ENCODE measurements at regions not wholly inside any gene's neighbourhood (a gene's known extent, or its start where the extent isn't known, plus 50 kb on each side); places are given as distances from the start of the nearest gene placed in this dataset.

DNA sequence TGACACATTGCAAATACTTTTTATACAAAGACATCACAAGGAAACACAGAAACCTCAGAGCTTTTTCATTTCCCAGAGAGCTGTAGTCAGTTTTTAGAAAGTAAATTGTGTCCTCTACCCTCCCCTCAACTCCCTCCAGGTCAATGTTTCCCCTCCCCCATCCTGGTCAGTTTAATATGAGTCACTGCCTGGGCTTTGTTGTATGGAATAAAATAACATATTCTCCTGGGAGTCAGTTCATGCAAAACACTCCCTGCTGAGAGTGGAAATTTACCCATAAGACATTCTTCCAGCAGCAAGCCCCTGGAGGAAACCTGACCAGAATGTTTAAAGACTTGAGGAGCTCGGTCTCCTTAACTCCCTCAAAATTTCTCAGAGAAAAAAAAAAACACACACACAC is 270.1 kb upstream of the LDB2 start:
- H3K4me1 Mint-ChIP-seq (ENCODE audit: low read depth) = no peaks in the 10 kb centered on the region
- H3K4me3 Mint-ChIP-seq = no peak overlapping the region
- no peak overlapping the region for H3K27ac Mint-ChIP-seq
- H3K27me3 Mint-ChIP-seq (ENCODE audit: insufficient read depth) = peaks cover 4% of the 10 kb centered on the region
- H3K9me3 Mint-ChIP-seq = peaks cover 9% of the 10 kb centered on the region
- no peak for DNase-seq (ENCODE audit: low spot score)
- intact Hi-C loops (cut with micrococcal nuclease) = no loop called here
- H3K36me3 Mint-ChIP-seq (ENCODE audit: low read depth) = no peaks in the 10 kb centered on the region

DNA sequence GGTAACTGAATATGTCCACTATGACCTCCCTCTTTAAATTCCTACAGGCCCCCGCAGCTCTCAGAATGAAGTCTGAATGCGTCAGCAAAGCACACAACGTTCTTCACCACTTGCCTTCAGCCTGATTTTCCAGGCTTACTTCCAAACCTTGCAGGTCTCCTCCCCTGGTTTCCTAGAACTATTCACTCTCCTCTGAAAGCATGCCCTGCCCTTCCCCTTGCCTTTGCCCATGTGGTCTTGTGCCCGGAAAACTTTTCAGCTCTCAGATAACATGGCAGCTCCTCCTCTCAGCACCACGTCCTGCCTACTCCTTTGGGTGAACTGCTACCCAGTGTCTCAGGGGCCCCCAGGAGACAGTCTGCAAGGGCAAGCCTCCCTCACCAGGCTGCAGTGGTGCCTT is 268.5 kb upstream of the LDB2 start:
- no peak for DNase-seq (ENCODE audit: low spot score)
- no peak overlapping the region for H3K4me3 Mint-ChIP-seq
- no peak overlapping the region for H3K27ac Mint-ChIP-seq
- peaks cover 7% of the 10 kb centered on the region for H3K27me3 Mint-ChIP-seq (ENCODE audit: insufficient read depth)
- no peaks in the 10 kb centered on the region for H3K4me1 Mint-ChIP-seq (ENCODE audit: low read depth)
- peaks cover 1% of the 10 kb centered on the region for H3K36me3 Mint-ChIP-seq (ENCODE audit: low read depth)
- peaks cover 21% of the 10 kb centered on the region for H3K9me3 Mint-ChIP-seq
- intact Hi-C loops (cut with micrococcal nuclease) = no loop called here

DNA sequence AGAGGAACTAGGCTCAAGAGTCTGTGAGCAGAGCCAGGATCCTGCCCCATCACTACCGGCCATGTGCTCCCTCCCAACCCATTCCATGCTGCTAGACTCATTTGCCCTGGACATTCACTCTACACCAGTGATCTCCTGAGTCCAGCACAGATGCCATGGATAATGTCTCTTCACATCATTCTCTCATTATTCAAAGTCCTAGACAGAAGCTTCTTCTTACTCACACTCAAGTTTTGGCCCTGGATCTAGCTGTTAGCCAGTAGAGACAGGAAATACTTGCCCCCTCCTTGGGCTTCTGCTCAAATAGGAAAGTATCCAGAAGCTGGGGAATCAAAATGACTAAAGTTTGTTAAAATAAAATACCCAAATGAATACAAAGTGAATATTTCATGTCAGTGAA is 266.8 kb upstream of the LDB2 start:
- no peak overlapping the region for H3K27ac Mint-ChIP-seq
- intact Hi-C loops (cut with micrococcal nuclease) = no loop called here
- peaks cover 38% of the 10 kb centered on the region for H3K9me3 Mint-ChIP-seq
- DNase-seq (ENCODE audit: low spot score) = no peak
- peaks cover 7% of the 10 kb centered on the region for H3K27me3 Mint-ChIP-seq (ENCODE audit: insufficient read depth)
- no peak overlapping the region for H3K4me3 Mint-ChIP-seq
- H3K36me3 Mint-ChIP-seq (ENCODE audit: low read depth) = peaks cover 4% of the 10 kb centered on the region
- H3K4me1 Mint-ChIP-seq (ENCODE audit: low read depth) = peaks cover 16% of the 10 kb centered on the region

DNA sequence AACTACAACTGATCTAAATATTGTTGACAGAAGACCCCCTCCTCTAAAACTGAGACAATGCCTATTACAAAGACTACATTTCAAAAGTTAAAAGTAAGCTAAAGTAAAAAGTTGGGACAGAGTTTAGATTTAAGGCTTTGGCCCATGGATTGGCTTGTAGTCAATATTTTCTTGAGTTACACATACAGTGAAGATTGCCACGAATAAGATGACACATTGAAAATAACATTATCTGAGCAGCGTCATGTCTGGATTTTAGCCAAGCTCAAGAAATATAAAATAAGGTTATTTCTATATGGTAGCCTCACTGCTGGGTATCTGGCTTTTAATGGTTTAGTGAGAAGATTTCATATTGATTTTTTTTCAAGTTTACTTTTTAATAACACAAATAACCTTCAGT is 266.2 kb upstream of the LDB2 start:
- intact Hi-C loops (cut with micrococcal nuclease) = no loop called here
- Mint-ChIP-seq H3K36me3 (ENCODE audit: low read depth) (peaks cover 4% of the 10 kb centered on the region), H3K27ac (no peak overlapping the region), H3K4me3 (no peak overlapping the region), H3K9me3 (peaks cover 43% of the 10 kb centered on the region), H3K4me1 (ENCODE audit: low read depth) (peaks cover 17% of the 10 kb centered on the region), H3K27me3 (ENCODE audit: insufficient read depth) (peaks cover 7% of the 10 kb centered on the region)
- DNase-seq (ENCODE audit: low spot score) = no peak

DNA sequence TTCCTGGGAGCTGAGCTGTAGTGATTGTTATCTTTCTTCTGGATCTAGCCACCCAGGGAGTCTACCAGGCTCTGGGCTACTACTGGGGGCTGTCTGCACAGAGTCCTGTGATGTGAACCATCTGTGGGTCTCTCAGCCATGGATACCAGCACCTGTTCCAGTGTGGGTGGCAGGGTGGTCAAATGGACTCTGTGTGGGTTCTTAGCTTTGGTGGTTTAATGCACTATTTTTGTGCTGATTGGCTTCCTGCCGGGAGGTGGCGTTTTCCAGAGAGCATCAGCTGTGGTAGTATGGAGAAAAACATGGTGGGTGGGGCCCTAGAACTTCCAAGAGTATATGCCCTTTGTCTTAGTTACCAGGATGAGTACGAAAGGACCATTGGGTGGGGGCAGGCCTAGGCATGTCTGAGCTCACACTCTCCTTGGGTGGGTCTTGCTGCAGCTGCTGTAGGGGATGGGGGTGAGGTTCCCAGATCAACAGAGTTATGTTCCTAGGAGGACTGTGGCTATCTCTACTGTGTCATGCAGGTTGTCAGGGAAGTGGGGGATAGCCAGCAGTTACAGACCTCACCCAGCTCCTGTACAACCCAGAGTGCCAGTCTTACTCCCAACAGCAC is 264.8 kb upstream of the LDB2 start:
- no peak overlapping the region for H3K4me3 Mint-ChIP-seq
- H3K27me3 Mint-ChIP-seq (ENCODE audit: insufficient read depth) = peaks cover 7% of the 10 kb centered on the region
- H3K27ac Mint-ChIP-seq = no peak overlapping the region
- intact Hi-C loops (cut with micrococcal nuclease) = no loop called here
- H3K9me3 Mint-ChIP-seq = peaks cover 47% of the 10 kb centered on the region
- peaks cover 4% of the 10 kb centered on the region for H3K36me3 Mint-ChIP-seq (ENCODE audit: low read depth)
- H3K4me1 Mint-ChIP-seq (ENCODE audit: low read depth) = peaks cover 17% of the 10 kb centered on the region
- DNase-seq (ENCODE audit: low spot score) = no peak

DNA sequence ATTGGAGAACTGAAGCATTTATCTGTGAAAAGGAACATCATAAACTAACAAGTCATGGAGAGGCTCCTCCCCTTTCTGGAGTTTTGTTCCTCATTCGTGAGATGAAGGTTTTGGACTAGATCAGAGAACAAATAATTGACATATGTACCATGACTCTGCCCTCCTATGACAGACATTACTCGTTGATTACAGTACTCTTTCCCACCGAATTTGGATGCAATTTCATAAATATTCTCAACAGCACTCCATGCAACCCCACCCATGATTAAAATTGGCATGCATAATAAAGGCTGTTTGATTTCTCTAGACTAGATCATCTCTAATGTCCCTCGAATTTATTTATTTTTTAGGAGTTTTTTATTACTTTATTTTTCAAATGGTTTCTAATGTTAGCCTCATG is 258.9 kb upstream of the LDB2 start:
- Mint-ChIP-seq H3K9me3 (peaks cover 29% of the 10 kb centered on the region), H3K4me1 (ENCODE audit: low read depth) (peaks cover 17% of the 10 kb centered on the region), H3K4me3 (no peak overlapping the region), H3K27ac (no peak overlapping the region), H3K27me3 (ENCODE audit: insufficient read depth) (peaks cover 4% of the 10 kb centered on the region), H3K36me3 (ENCODE audit: low read depth) (peaks cover 2% of the 10 kb centered on the region)
- DNase-seq (ENCODE audit: low spot score) = no peak
- intact Hi-C loops (cut with micrococcal nuclease) = no loop called here

DNA sequence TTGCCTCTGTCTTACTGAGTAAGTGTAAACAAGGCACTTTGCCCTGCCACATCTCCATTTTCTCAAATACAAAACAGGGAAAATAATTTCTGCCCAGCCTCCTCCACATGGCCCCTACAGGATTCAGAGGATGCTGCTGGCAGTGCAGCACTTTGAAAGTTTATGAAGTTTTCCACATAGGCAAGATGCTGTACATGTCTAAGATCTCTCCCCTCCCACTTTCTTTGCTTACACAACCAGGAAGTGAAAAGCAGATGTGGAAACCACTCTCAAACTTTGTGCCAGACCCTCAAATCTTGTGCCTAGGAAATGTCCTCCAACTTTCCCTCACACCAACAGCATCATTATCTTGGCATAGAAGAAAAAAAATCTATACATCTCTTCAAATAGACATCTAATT is 257.0 kb upstream of the LDB2 start:
- H3K27me3 Mint-ChIP-seq (ENCODE audit: insufficient read depth) = peaks cover 4% of the 10 kb centered on the region
- no peak overlapping the region for H3K27ac Mint-ChIP-seq
- intact Hi-C loops (cut with micrococcal nuclease) = no loop called here
- H3K9me3 Mint-ChIP-seq = peaks cover 11% of the 10 kb centered on the region
- H3K36me3 Mint-ChIP-seq (ENCODE audit: low read depth) = no peaks in the 10 kb centered on the region
- peaks cover 3% of the 10 kb centered on the region for H3K4me1 Mint-ChIP-seq (ENCODE audit: low read depth)
- no peak for DNase-seq (ENCODE audit: low spot score)
- no peak overlapping the region for H3K4me3 Mint-ChIP-seq

DNA sequence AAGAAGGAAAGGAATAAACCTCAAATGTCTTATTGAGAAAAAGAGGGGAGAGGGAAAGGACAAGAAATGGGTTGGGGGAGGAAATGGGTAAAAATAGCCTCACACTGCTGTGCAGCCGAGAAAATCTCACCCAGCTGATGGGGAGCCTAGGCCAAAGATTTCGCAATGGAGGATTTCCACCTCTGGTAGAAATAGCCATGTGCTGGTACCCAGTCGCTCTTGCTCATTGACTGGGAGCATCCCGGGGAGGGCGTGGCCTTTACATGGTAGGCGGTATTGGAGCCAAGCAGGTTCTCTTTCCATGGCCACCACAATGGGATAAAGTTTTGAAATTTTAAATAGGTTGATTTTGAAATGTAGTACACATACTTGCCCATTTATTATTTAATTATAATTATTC is 255.1 kb upstream of the LDB2 start:
- peaks cover 4% of the 10 kb centered on the region for H3K27me3 Mint-ChIP-seq (ENCODE audit: insufficient read depth)
- no peaks in the 10 kb centered on the region for H3K36me3 Mint-ChIP-seq (ENCODE audit: low read depth)
- H3K4me1 Mint-ChIP-seq (ENCODE audit: low read depth) = no peaks in the 10 kb centered on the region
- intact Hi-C loops (cut with micrococcal nuclease) = no loop called here
- no peak overlapping the region for H3K4me3 Mint-ChIP-seq
- DNase-seq (ENCODE audit: low spot score) = no peak
- H3K27ac Mint-ChIP-seq = no peak overlapping the region
- H3K9me3 Mint-ChIP-seq = no peaks in the 10 kb centered on the region

DNA sequence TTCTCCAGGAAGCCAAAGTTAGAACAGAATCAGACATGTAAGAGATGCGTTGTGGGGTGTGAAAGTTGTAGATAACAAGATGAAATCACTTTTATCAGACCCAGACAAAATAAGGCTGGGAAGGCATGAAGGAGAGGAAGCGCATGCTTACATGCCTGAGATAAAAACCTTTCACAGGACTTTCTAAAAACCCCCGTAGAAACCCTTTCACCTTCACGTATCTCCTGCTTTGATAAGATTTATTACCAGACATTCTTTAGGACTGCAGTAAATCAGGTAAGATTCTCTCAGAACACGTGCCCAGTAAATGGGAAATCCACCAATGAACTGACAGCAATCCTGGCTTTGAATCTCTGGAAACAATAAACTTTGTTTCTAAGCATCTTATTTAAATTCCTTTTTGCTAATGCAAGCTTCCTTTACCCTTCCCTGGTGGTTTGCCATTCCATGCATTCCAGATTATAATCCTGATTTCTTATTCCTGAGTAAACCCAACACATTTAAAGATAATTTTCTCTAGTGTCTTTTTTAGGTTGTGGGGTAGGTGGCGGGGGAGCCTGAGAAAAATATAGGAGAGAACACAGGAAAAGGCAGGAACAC is 254.6 kb upstream of the LDB2 start:
- Mint-ChIP-seq H3K9me3 (no peaks in the 10 kb centered on the region), H3K27me3 (ENCODE audit: insufficient read depth) (peaks cover 4% of the 10 kb centered on the region), H3K27ac (no peak overlapping the region), H3K36me3 (ENCODE audit: low read depth) (no peaks in the 10 kb centered on the region), H3K4me1 (ENCODE audit: low read depth) (no peaks in the 10 kb centered on the region), H3K4me3 (no peak overlapping the region)
- no peak for DNase-seq (ENCODE audit: low spot score)
- intact Hi-C loops (cut with micrococcal nuclease) = no loop called here

DNA sequence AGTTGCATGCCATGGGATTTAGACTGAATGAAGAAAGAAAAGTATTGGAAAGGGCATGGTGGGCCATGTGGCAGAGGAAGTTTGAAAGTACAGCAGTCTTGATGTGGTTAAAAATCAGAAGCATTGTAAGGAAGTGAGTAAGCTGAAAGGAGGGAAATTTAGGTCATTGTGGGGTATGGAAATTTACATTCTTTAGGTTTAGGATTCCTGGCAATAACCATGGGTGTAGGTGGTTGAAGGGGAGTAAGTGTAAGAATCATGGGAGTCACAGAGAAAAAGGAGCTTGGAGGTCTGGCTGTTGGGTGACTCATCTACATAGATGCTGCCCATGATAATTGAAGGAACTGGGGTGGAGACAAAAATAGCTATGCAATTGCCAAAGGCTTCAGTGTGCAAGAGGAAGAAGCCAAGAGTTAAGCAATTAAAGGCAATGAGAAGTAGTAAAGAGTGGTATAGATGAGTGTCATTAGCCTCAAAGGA is 243.8 kb upstream of the LDB2 start:
- Mint-ChIP-seq H3K9me3 (peaks cover 25% of the 10 kb centered on the region), H3K27ac (no peak overlapping the region), H3K4me3 (no peak overlapping the region), H3K36me3 (ENCODE audit: low read depth) (no peaks in the 10 kb centered on the region), H3K27me3 (ENCODE audit: insufficient read depth) (peaks cover 2% of the 10 kb centered on the region), H3K4me1 (ENCODE audit: low read depth) (no peaks in the 10 kb centered on the region)
- intact Hi-C loops (cut with micrococcal nuclease) = no loop called here
- DNase-seq (ENCODE audit: low spot score) = no peak

DNA sequence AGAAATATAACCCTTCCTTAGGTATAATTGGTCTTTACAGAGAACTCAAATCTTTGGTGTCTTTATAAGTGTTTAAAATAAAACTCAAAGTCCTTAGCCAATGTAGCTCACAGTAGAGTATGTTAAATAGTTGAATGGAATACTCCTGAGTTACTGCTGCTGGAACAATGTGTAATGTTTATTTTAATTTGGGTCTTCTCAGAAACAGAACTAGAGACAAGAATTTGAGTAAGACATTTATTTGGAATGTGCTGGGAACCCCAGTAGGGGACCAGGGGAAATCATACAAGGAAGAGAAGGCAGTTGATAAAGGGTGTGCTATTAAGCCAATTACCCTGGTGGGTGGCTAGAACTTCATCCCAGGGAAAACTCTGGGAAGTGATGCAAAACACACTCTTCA is 240.4 kb upstream of the LDB2 start:
- no peak for DNase-seq (ENCODE audit: low spot score)
- Mint-ChIP-seq H3K9me3 (peaks cover 21% of the 10 kb centered on the region), H3K4me1 (ENCODE audit: low read depth) (no peaks in the 10 kb centered on the region), H3K27me3 (ENCODE audit: insufficient read depth) (peaks cover 2% of the 10 kb centered on the region), H3K4me3 (no peak overlapping the region), H3K36me3 (ENCODE audit: low read depth) (no peaks in the 10 kb centered on the region), H3K27ac (no peak overlapping the region)
- intact Hi-C loops (cut with micrococcal nuclease) = no loop called here

DNA sequence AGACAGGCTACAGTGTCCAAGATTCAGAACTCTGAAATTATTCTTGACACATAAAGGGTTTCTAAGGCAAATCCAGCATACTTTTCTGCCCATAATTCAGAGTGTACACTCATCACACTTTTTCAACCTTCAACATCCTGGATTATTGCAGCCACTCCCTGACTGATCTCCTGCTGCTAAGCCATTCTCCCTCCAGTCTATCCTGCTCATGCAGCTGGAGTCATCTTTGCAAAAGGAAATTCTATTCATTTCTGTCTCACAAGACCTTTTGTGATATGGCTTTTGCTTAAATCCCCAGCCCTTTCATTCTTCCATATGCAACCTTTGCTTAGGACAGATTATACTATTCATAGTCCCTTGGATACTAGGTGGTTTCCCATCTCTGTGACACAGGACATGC is 236.1 kb upstream of the LDB2 start:
- Mint-ChIP-seq H3K36me3 (ENCODE audit: low read depth) (no peaks in the 10 kb centered on the region), H3K27ac (no peak overlapping the region), H3K9me3 (peaks cover 12% of the 10 kb centered on the region), H3K27me3 (ENCODE audit: insufficient read depth) (peaks cover 1% of the 10 kb centered on the region), H3K4me1 (ENCODE audit: low read depth) (no peaks in the 10 kb centered on the region), H3K4me3 (no peak overlapping the region)
- intact Hi-C loops (cut with micrococcal nuclease) = no loop called here
- no peak for DNase-seq (ENCODE audit: low spot score)

DNA sequence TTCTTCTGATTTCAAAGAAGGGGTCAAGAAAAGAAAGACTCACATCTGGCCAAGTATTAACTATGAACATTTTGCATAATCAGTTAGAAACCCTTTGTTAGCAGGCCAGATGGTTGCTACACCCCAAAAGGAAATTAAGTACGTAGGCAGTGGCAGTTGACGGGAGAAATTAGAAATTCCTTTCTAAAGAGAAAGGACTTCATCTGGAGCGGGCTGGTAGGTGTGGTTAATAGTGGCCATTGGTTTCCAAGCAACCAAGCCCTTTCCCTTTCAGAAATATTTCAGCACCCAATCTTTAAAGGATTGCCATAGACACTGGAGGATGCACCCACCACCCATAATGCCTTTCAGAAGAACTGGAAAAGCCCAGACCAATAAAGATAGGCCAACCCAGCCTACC is 235.7 kb upstream of the LDB2 start:
- Mint-ChIP-seq H3K4me1 (ENCODE audit: low read depth) (no peaks in the 10 kb centered on the region), H3K4me3 (no peak overlapping the region), H3K36me3 (ENCODE audit: low read depth) (no peaks in the 10 kb centered on the region), H3K27me3 (ENCODE audit: insufficient read depth) (peaks cover 1% of the 10 kb centered on the region), H3K27ac (no peak overlapping the region), H3K9me3 (peaks cover 9% of the 10 kb centered on the region)
- intact Hi-C loops (cut with micrococcal nuclease) = no loop called here
- no peak for DNase-seq (ENCODE audit: low spot score)

DNA sequence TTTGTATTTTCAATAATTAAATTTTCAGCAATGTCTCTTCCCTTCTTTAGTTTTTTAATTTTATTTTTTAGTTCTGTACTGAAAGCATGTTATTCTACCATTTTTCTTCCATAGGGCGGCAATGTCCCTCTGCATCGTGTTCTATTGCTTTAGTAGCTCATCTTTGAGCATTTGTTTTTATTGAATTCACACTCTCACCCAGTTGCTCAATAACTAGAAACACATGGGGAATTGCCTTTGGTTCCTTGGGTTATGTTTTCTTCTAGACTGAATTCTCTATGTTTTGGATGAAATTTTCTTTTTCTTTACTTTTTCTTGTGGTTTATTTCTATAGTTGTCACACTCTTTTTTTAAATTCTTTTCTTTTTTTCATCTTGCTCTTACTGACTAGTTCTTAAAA is 233.8 kb upstream of the LDB2 start:
- no peaks in the 10 kb centered on the region for H3K4me1 Mint-ChIP-seq (ENCODE audit: low read depth)

More for the DNA sequence above, 233.8 kb upstream of the LDB2 start:
- intact Hi-C loops (cut with micrococcal nuclease) = no loop called here
- no peak overlapping the region for H3K27ac Mint-ChIP-seq
- no peak for DNase-seq (ENCODE audit: low spot score)
- H3K9me3 Mint-ChIP-seq = no peaks in the 10 kb centered on the region
- H3K4me3 Mint-ChIP-seq = no peak overlapping the region
- no peaks in the 10 kb centered on the region for H3K36me3 Mint-ChIP-seq (ENCODE audit: low read depth)
- peaks cover 1% of the 10 kb centered on the region for H3K27me3 Mint-ChIP-seq (ENCODE audit: insufficient read depth)
